Upper lobe of left lung (tissue), 4 donors: ENCODE measurements at regions not wholly inside any gene's neighbourhood (a gene's known extent, or its start where the extent isn't known, plus 50 kb on each side); places are given as distances from the start of the nearest gene placed in this dataset.

ENCODE experiments used
- CTCF ChIP-seq, 6 experiments: fragments of 450-650 bp in 4 of 6; fragments of 200-600 bp in 2 of 6; sonication (generic) in 2 of 6; IDR thresholded peaks; one replicate each; pipeline ENCODE4 v1.5.1; 2016 to 2019; ENCODE audit warnings: antibody characterized with exemption in 6 of 6
- EP300 ChIP-seq, 4 donors: sonication (generic); formaldehyde crosslinking; IDR thresholded peaks; one replicate each; pipeline ENCODE4 v1.5.1; 2017; ENCODE audit warnings: antibody characterized with exemption in 4 of 4, control low read depth in 2 of 4

GRCh38 chr12:94815450-94815849 lies 165.1 kb upstream of the TMCC3 start:
- no peak for TF ChIP-seq CTCF (IDR thresholded peaks at IDR 0.05)
- TF ChIP-seq EP300 (IDR thresholded peaks at IDR 0.05) = no peak
